ENCODE measurements at regions not wholly inside any gene's neighbourhood (a gene's known extent, or its start where the extent isn't known, plus 50 kb on each side); places are given as distances from the start of the nearest gene placed in this dataset.

- WGBS, 2 donors: 61 to 65% methylated on average over 1 of the region's 1 CpG
- Histone ChIP-seq H3K4me1 (no peaks in the 10 kb centered on the region), H3K4me3 (no peak overlapping the region), H3K27me3 (no peaks in the 10 kb centered on the region), H3K27ac (no peak overlapping the region), H3K9me3 (no peaks in the 10 kb centered on the region), H3K36me3 (no peaks in the 10 kb centered on the region)
- TF ChIP-seq, protein P1, sequence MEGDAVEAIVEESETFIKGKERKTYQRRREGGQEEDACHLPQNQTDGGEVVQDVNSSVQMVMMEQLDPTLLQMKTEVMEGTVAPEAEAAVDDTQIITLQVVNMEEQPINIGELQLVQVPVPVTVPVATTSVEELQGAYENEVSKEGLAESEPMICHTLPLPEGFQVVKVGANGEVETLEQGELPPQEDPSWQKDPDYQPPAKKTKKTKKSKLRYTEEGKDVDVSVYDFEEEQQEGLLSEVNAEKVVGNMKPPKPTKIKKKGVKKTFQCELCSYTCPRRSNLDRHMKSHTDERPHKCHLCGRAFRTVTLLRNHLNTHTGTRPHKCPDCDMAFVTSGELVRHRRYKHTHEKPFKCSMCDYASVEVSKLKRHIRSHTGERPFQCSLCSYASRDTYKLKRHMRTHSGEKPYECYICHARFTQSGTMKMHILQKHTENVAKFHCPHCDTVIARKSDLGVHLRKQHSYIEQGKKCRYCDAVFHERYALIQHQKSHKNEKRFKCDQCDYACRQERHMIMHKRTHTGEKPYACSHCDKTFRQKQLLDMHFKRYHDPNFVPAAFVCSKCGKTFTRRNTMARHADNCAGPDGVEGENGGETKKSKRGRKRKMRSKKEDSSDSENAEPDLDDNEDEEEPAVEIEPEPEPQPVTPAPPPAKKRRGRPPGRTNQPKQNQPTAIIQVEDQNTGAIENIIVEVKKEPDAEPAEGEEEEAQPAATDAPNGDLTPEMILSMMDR (IDR thresholded peaks at IDR 0.05): no peak
- no peak for TF ChIP-seq EP300 (IDR thresholded peaks at IDR 0.05)
- TF ChIP-seq POLR2A (IDR thresholded peaks at IDR 0.05): no peak
- no peak for TF ChIP-seq POLR2AphosphoS5 (IDR thresholded peaks at IDR 0.05)
- DNase-seq: no peak
- intact Hi-C loops (cut with DNase I): loop anchor here (10.0 kb wide), 2 partner anchors 87 to 507 kb away; no protein-coding TSS in a partner anchor
These were observed 300.1 kb upstream of the SLC8A1 start for GRCh38 chr2:40751981-40752380.

DNA sequence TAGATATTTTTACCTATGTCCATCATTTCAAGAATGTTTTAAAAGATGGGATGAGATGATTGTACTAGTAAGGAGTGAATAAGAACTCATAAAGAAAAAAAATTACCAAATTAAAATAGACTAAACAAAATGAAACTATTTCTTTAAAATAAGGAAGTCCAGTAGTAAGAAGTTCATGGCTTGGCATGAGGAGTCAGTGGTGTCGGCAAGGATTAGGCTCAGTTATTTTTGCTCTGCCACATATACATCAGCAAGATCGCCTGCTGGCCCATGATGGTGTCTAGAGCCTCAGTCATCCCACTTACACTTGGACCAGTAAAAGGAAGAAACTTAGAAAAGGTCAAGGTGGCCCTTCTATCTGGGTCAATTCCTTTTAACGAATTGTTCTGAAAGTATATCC lies 300.9 kb upstream of the SLC8A1 start:
- Histone ChIP-seq H3K36me3 (no peaks in the 10 kb centered on the region), H3K27me3 (no peaks in the 10 kb centered on the region), H3K4me3 (no peak overlapping the region), H3K27ac (no peak overlapping the region), H3K4me1 (peaks cover 0 to under 1% (median 0%) of the 10 kb centered on the region in 4 donors), H3K9me3 (no peaks in the 10 kb centered on the region)
- no peak for TF ChIP-seq POLR2A (IDR thresholded peaks at IDR 0.05)
- TF ChIP-seq POLR2AphosphoS5 (IDR thresholded peaks at IDR 0.05): no peak
- TF ChIP-seq, protein P1 (IDR thresholded peaks at IDR 0.05): no peak
- TF ChIP-seq EP300 (IDR thresholded peaks at IDR 0.05): no peak
- DNase-seq: no peak
- intact Hi-C loops (cut with DNase I): loop anchor here (10.0 kb wide), 2 partner anchors 88 to 508 kb away; no protein-coding TSS in a partner anchor
- WGBS, 2 donors: 68 to 76% methylated on average over 3 of the region's 3 CpGs

DNA sequence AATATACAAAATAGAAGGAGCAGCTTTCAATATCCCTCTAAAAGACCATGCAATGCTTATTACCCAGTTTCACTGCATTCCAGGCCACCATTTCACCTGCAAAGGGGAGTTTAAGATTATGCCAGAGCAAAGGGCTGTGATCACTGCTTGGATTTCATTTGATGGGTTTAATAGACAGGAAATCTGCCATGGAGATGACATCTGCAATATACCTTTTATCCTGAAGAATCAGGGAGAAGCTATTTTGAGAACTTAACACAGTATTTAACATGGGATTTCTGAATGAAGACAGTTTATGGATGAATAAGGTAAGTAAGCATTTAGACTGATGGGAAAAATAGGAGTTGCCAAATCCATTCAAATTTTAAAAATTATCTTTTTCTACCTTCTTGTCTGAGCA lies 303.0 kb upstream of the SLC8A1 start:
- H3K4me1 ChIP-seq: peaks cover 0 to 22% (median 17%) of the 10 kb centered on the region in 4 donors
- H3K27ac ChIP-seq: no peak overlapping the region
- H3K27me3 ChIP-seq: no peaks in the 10 kb centered on the region
- H3K36me3 ChIP-seq: no peaks in the 10 kb centered on the region
- intact Hi-C loops (cut with DNase I): loop anchor here (10.0 kb wide), 2 partner anchors 90 to 510 kb away; no protein-coding TSS in a partner anchor
- TF ChIP-seq POLR2A (IDR thresholded peaks at IDR 0.05) (no peak), POLR2AphosphoS5 (IDR thresholded peaks at IDR 0.05) (no peak), EP300 (IDR thresholded peaks at IDR 0.05) (no peak)
- TF ChIP-seq, protein P1 (IDR thresholded peaks at IDR 0.05): no peak
- H3K9me3 ChIP-seq: no peaks in the 10 kb centered on the region
- no peak for DNase-seq
- H3K4me3 ChIP-seq: no peak overlapping the region

- peak overlapping the region in 2 of 4 donors; percentile 8 to 12 for H3K4me3 ChIP-seq
- intact Hi-C loops (cut with DNase I): loop anchor here (10.0 kb wide), 2 partner anchors 94 to 514 kb away; no protein-coding TSS in a partner anchor
- WGBS, 2 donors: 45 to 48% methylated on average over 4 of the region's 4 CpGs
These were observed 306.7 kb upstream of the SLC8A1 start for GRCh38 chr2:40758401-40759155.

More at GRCh38 chr2:40758401-40759155, 306.7 kb upstream of the SLC8A1 start:
- peaks cover 0 to 22% (median 18%) of the 10 kb centered on the region in 4 donors for H3K4me1 ChIP-seq
- no peak for DNase-seq
- no peaks in the 10 kb centered on the region for H3K27me3 ChIP-seq
- H3K9me3 ChIP-seq: no peaks in the 10 kb centered on the region
- TF ChIP-seq, protein P1 (IDR thresholded peaks at IDR 0.05): no peak
- TF ChIP-seq POLR2A (IDR thresholded peaks at IDR 0.05) (no peak), POLR2AphosphoS5 (IDR thresholded peaks at IDR 0.05) (peak in 2 of 4 donors; percentile 30 to 46)
- H3K27ac ChIP-seq: peak overlapping the region in 3 of 4 donors; percentile 52 to 70 (median 67)
- H3K36me3 ChIP-seq: no peaks in the 10 kb centered on the region

All from sigmoid colon (tissue), 6 donors.